ENCODE measurements at regions not wholly inside any gene's neighbourhood (a gene's known extent, or its start where the extent isn't known, plus 50 kb on each side); places are given as distances from the start of the nearest gene placed in this dataset.

GRCh38 chr14:61884711-61885110, 122.5 kb downstream of the SNAPC1 start:
- TF ChIP-seq CTCF (IDR thresholded peaks at IDR 0.05; ENCODE audit: poor library complexity), result no peak
- no peak for TF ChIP-seq EZH2 (IDR thresholded peaks at IDR 0.05; ENCODE audit: borderline replicate concordance)
- no peak for TF ChIP-seq EZH2phosphoT487 (IDR thresholded peaks at IDR 0.05; ENCODE audit: low read depth, severe bottlenecking, unreplicated experiment)

Measured in hepatocyte (in vitro differentiated cells).